OCI-LY7 (cell line): ENCODE measurements at regions not wholly inside any gene's neighbourhood (a gene's known extent, or its start where the extent isn't known, plus 50 kb on each side); places are given as distances from the start of the nearest gene placed in this dataset.

Experiments
- EZH2phosphoT487 ChIP-seq: fragments of 200-600 bp; sonication (generic); IDR thresholded peaks from 2 replicates; pipeline ENCODE4 v1.6.1; 2018; ENCODE audit warnings: low read depth, borderline replicate concordance, mild to moderate bottlenecking, mixed run types, antibody characterized with exemption, low read length, moderate library complexity, mixed read lengths
- TF ChIP-seq, protein P1 (sequence below): fragments of 200-600 bp; sonication (generic); conservative IDR thresholded peaks from 2 replicates; pipeline ENCODE4 v1.5.1; 2014; ENCODE audit warnings: mild to moderate bottlenecking, antibody characterized with exemption, low read length, moderate library complexity, mixed read lengths

DNA sequence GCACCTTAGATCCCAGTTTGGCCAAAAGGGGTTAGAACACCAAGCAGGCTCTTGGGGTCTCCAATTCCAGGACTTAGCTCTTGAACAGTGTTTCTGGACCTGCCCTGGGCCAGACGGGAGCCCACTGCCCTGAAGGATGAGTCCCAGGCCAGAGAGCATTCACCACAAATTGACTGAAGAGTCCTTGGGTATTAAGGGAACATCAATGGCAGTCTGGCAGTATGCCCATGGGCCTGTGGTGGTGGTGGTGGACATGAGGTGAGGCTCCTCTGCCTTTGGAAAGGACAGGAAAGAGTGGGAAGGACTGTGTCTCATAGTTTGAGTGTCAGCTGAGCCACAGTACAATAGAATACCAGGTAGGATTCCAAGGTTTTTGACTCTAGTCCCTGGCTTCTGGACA is 960.0 kb downstream of the DIPK2A start:
- TF ChIP-seq, protein P1, sequence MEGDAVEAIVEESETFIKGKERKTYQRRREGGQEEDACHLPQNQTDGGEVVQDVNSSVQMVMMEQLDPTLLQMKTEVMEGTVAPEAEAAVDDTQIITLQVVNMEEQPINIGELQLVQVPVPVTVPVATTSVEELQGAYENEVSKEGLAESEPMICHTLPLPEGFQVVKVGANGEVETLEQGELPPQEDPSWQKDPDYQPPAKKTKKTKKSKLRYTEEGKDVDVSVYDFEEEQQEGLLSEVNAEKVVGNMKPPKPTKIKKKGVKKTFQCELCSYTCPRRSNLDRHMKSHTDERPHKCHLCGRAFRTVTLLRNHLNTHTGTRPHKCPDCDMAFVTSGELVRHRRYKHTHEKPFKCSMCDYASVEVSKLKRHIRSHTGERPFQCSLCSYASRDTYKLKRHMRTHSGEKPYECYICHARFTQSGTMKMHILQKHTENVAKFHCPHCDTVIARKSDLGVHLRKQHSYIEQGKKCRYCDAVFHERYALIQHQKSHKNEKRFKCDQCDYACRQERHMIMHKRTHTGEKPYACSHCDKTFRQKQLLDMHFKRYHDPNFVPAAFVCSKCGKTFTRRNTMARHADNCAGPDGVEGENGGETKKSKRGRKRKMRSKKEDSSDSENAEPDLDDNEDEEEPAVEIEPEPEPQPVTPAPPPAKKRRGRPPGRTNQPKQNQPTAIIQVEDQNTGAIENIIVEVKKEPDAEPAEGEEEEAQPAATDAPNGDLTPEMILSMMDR, result no peak
- no peak for TF ChIP-seq EZH2phosphoT487
